Esophagus squamous epithelium (tissue), 5 donors: ENCODE measurements at regions not wholly inside any gene's neighbourhood (a gene's known extent, or its start where the extent isn't known, plus 50 kb on each side); places are given as distances from the start of the nearest gene placed in this dataset.

Experiments
- DNase-seq: peaks from one replicate; lab custom pipeline; 2025; lab: John Stamatoyannopoulos, UW
- H3K27ac ChIP-seq, 4 donors: fragments of 200-600 bp; sonication (generic); one replicate each; pipeline ENCODE4 v1.5.1; 2016 to 2019; ENCODE audit warnings: mild to moderate bottlenecking in 1 of 4
- H3K27me3 ChIP-seq, 4 donors: fragments of 200-600 bp; sonication (generic); 1 replicate in 3 of 4; 2 replicates in 1 of 4; pipeline versions ENCODE4 v1.5.1 to v1.6.0; 2017 to 2021; ENCODE audit warnings: antibody characterized with exemption in 1 of 4
- H3K36me3 ChIP-seq, 3 donors: fragments of 200-600 bp; sonication (generic); one replicate each; pipeline ENCODE4 v1.5.1; 2016 to 2019
- H3K4me1 ChIP-seq, 3 donors: fragments of 200-600 bp; sonication (generic); one replicate each; pipeline ENCODE4 v1.5.1; 2017 to 2019
- H3K4me3 ChIP-seq, 4 donors: fragments of 200-600 bp; sonication (generic); 1 replicate in 3 of 4; 2 replicates in 1 of 4; pipeline ENCODE4 v1.5.1; 2016 to 2019; ENCODE audit warnings: mild to moderate bottlenecking in 2 of 4, moderate library complexity in 1 of 4
- H3K9me3 ChIP-seq, 3 donors: fragments of 200-600 bp; sonication (generic); one replicate each; pipeline ENCODE4 v1.5.1; 2016 to 2019
- CTCF ChIP-seq, 6 experiments: fragments of 450-650 bp in 4 of 6; fragments of 200-600 bp in 2 of 6; sonication (generic) in 2 of 6; IDR thresholded peaks; one replicate each; pipeline ENCODE4 v1.5.1; 2016 to 2019; ENCODE audit warnings: antibody characterized with exemption in 6 of 6, mild to moderate bottlenecking in 4 of 6, moderate library complexity in 4 of 6
- POLR2A ChIP-seq, 4 donors: fragments of 450-650 bp; IDR thresholded peaks; one replicate each; pipeline ENCODE4 v1.6.1; 2017; ENCODE audit warnings: antibody characterized with exemption in 4 of 4, mild to moderate bottlenecking in 4 of 4, moderate library complexity in 3 of 4
- WGBS, 2 donors: methylation state at CpG; one replicate each; pipeline ENCODE4 v1.1.5; 2018; 5-methylcytosine and 5-hydroxymethylcytosine counted together
- intact Hi-C: fragments of 100-400 bp; cut with DNase I; formaldehyde crosslinking; loops from one replicate; pipeline ENCODE4 v1.15.0; 2022
- donor health status: DM: yes; HTN: yes; CAD: no.

DNA sequence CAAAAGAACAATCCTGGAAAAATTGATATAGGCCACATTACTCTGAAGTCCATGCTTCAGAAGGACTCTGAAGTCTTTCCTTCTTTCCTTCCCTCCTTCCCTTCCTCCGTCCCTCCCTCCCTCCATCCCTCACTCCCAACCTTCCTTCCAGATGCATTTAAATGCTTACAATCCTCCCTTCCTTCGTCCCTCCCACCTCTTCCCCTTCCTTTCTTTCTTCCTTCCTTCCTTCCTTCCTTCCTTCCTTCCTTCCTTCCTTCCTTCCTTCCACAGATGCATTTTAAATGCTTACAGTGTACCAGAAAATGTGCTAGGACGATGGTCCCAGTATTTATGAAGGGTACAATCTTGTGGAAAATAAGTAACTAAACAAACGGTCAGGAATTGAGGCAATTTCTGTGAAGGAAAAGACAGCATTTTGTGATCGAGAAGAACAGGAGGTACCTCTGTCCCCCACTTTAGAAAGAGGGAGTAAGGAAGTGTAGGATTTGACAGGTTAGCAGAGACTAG is 181.3 kb upstream of the TUT7 start:
- TF ChIP-seq CTCF (IDR thresholded peaks at IDR 0.05) = no peak
- no peak for TF ChIP-seq POLR2A (IDR thresholded peaks at IDR 0.05)
- H3K27me3 ChIP-seq = peaks cover 0 to 49% (median 0%) of the 10 kb centered on the region in 4 donors
- no peaks in the 10 kb centered on the region for H3K9me3 ChIP-seq
- DNase-seq = no peak
- intact Hi-C loops = no loop called here
- peaks cover 0 to 3% (median 1%) of the 10 kb centered on the region in 3 donors for H3K4me1 ChIP-seq
- H3K4me3 ChIP-seq = no peak overlapping the region
- H3K27ac ChIP-seq = no peak overlapping the region
- H3K36me3 ChIP-seq = no peaks in the 10 kb centered on the region
- 78 to 86% methylated on average over 5 of the region's 5 CpGs for WGBS, 2 donors

- WGBS, 2 donors = 70 to 72% methylated on average over 4 of the region's 4 CpGs
- intact Hi-C loops = no loop called here
- Histone ChIP-seq H3K4me1 (peaks cover 0 to 9% (median 4%) of the 10 kb centered on the region in 3 donors), H3K9me3 (no peaks in the 10 kb centered on the region), H3K27me3 (peaks cover 0 to 50% (median 0%) of the 10 kb centered on the region in 4 donors), H3K27ac (no peak overlapping the region), H3K36me3 (no peaks in the 10 kb centered on the region), H3K4me3 (no peak overlapping the region)
- DNase-seq = no peak
- no peak for TF ChIP-seq CTCF (IDR thresholded peaks at IDR 0.05)
- TF ChIP-seq POLR2A (IDR thresholded peaks at IDR 0.05) = no peak
Measured at GRCh38 chr9:86534572-86535258, 180.5 kb upstream of the TUT7 start.

DNA sequence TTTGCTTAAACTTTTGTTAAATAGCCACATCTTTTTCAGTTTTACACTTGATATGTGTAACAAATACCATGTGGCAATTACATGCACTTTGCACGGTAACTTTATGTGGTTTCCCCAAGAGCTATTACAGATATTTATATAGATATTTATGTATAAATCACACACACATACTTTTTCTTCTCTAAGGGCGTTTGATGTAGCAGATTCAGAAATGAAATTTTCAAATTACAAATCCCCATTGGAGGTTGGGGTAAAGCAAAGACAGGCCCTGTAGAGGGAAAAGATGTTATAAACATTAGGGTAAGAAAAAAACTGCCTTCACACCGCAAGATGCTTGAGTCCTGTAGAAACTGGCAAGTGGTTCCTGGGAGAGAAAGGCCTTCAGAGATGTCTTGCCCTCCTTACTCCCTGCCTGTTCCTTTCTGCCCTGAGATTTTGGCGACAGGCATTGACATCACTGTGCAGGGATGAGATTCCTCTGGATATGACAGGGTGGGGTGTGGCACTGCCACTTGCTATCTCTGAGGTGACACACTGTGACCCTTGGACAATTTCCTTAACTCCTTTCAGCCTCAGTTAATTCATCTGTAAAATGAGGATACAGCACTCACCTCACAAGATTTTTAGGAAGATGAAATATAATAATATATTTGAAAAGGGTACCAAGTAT is 177.9 kb upstream of the TUT7 start:
- H3K27ac ChIP-seq = no peak overlapping the region
- H3K4me3 ChIP-seq = no peak overlapping the region
- peaks cover 0 to 16% (median 4%) of the 10 kb centered on the region in 3 donors for H3K4me1 ChIP-seq
- DNase-seq = no peak
- 76 to 85% methylated on average over 4 of the region's 4 CpGs for WGBS, 2 donors
- H3K36me3 ChIP-seq = no peaks in the 10 kb centered on the region
- H3K27me3 ChIP-seq = peaks cover 0 to 70% (median 0%) of the 10 kb centered on the region in 4 donors
- intact Hi-C loops = no loop called here
- TF ChIP-seq POLR2A (IDR thresholded peaks at IDR 0.05) = no peak
- no peak for TF ChIP-seq CTCF (IDR thresholded peaks at IDR 0.05)
- H3K9me3 ChIP-seq = no peaks in the 10 kb centered on the region

- Histone ChIP-seq H3K27ac (no peak overlapping the region), H3K4me3 (no peak overlapping the region), H3K9me3 (no peaks in the 10 kb centered on the region), H3K36me3 (no peaks in the 10 kb centered on the region), H3K4me1 (peaks cover 0 to 16% (median 4%) of the 10 kb centered on the region in 3 donors), H3K27me3 (peaks cover 0 to 77% (median 0%) of the 10 kb centered on the region in 4 donors)
- intact Hi-C loops = no loop called here
- no peak for TF ChIP-seq POLR2A (IDR thresholded peaks at IDR 0.05)
- no peak for TF ChIP-seq CTCF (IDR thresholded peaks at IDR 0.05)
- DNase-seq = no peak
- 77% methylated on average over 6 of the region's 6 CpGs for WGBS, 2 donors
Measured at GRCh38 chr9:86531273-86531970, 177.2 kb upstream of the TUT7 start.
